Fibroblast of villous mesenchyme (primary cell): ENCODE measurements at regions not wholly inside any gene's neighbourhood (a gene's known extent, or its start where the extent isn't known, plus 50 kb on each side); places are given as distances from the start of the nearest gene placed in this dataset.
A peak's percentile ranks its signal among the peaks of the same experiment; 100 is the strongest.

Experiments
- DNase-seq: peaks from one replicate; pipeline ENCODE4 v3.0.0-alpha.2; 2010; ENCODE audit warnings: low read depth
- H3K4me3 ChIP-seq: 2 replicates; pipeline ENCODE4 v1.5.1; 2011; ENCODE audit warnings: low read depth, mild to moderate bottlenecking, low read length
- CTCF ChIP-seq: IDR thresholded peaks from 2 replicates; pipeline ENCODE4 v1.5.1; 2012; ENCODE audit warnings: low read depth, mild to moderate bottlenecking, low read length; ENCODE audit not compliant: insufficient read depth

DNA sequence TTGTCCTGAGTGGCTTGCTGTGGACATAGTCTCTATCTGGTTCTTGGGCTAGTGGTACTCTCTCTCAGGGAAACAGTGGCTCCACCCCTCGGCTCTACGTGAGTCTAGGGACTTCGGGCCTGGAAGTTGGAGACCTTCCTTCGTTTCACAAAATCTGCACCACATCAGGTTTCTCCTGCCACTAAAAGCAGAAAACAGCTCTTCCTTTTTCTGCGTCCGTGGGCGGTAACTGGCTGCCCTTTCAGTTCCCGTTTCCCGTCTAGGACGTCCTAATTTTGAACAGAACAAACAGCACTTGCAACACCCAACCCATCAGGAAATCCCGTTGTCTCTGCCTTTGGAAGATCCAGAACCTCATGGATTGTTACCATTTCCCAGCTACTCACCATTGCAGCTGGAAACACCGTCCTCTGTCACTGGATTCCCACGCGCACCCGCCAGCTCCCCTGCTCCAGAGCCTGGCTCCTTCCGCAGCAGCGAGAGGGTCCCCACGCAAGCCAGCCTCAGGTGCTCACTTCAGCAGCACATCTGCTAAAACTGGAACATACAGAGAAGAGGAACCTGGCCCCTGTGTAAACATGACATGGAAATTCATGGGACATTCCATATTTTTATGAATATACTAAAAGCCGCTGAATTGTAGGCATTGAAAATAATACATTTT is 311.4 kb upstream of the AKR1E2 start:
- DNase-seq = peak; percentile 8
- H3K4me3 ChIP-seq = no peak overlapping the region
- no peak for TF ChIP-seq CTCF

GRCh38 chr10:4512671-4513240 is 313.3 kb upstream of the AKR1E2 start:
- peak; percentile 78 for TF ChIP-seq CTCF
- H3K4me3 ChIP-seq = no peak overlapping the region
- DNase-seq = peak; percentile 77

DNA sequence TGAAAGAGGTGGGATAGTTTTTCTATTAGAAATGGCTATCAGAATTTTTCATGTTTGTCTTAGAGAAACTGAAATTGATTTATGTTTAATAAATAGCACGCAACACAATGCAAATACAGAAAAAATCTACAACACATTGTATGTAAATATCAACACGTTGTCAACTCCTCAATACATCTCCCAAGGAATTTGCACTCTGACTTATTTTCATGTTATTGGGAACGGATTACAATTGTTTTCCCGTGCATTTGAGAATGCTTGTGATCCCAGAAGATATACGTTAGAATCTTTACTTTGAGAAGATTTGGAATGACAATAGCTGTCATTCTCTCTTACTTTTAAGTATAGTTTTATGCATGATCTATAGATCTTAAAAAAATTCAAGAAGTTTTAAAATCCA is 313.8 kb upstream of the AKR1E2 start:
- H3K4me3 ChIP-seq = no peak overlapping the region
- no peak for TF ChIP-seq CTCF
- DNase-seq = no peak

DNA sequence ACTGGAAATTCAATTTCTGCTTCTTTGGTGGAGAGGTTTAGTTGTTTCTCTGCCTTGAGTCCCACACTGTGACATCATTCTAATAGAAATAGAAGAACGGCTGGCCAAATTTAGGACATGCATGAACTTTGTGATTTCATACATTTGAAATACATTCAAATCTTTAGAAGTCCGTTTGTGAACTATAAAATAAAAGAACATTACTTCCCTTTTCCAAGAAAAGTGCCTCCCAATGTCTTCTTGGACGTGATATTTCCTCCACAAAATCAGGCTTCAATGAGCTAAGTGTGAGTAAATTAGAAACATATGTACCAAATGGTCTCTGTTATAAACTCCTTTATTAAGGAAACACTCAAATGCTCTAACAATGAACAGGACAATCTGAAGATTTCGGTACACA is 314.5 kb upstream of the AKR1E2 start:
- no peak for DNase-seq
- TF ChIP-seq CTCF = no peak
- H3K4me3 ChIP-seq = no peak overlapping the region

GRCh38 chr10:4509405-4509804 is 316.6 kb upstream of the AKR1E2 start:
- no peak for TF ChIP-seq CTCF
- H3K4me3 ChIP-seq = no peak overlapping the region
- DNase-seq = no peak

- TF ChIP-seq CTCF = no peak
- no peak overlapping the region for H3K4me3 ChIP-seq
- no peak for DNase-seq
These were observed 319.9 kb upstream of the AKR1E2 start for GRCh38 chr10:4506095-4506494.

DNA sequence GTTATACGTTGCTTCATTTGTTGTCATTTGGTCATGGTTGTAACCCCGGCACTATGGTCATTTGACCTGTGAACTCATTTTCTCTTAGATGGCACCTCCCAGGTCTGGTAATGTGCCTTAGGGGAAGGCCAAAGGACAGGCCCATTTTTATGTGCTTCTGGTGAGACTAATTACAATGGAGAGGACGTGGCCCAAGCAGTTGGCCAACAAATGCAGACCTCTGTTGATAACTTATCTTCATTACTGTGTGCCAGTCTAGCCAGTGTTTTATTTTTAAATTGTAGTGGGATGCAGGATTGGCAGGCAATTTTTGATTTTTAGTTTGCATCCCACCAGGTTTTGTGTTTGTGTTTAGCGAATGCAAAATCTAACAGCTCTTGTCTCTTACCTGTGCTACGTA is 321.5 kb upstream of the AKR1E2 start:
- no peak for DNase-seq
- no peak for TF ChIP-seq CTCF
- no peak overlapping the region for H3K4me3 ChIP-seq
